GM21447 (cell line): ENCODE measurements at regions not wholly inside any gene's neighbourhood (a gene's known extent, or its start where the extent isn't known, plus 50 kb on each side); places are given as distances from the start of the nearest gene placed in this dataset.
A peak's percentile ranks its signal among the peaks of the same experiment; 100 is the strongest.

Experiments used
- ATAC-seq: cut with Tn5 transposase; IDR thresholded peaks from one replicate; pipeline ENCODE4 v1.9.1; 2021; ENCODE audit not compliant: unreplicated experiment

GRCh38 chr6:11366183-11366933 lies 133.9 kb upstream of the NEDD9 start:
- ATAC-seq, result peak; percentile 78

- ATAC-seq, result no peak
Measured at GRCh38 chr6:11364971-11365397, 132.5 kb upstream of the NEDD9 start.

- no peak for ATAC-seq
Measured at GRCh38 chr6:11363881-11364576, 131.6 kb upstream of the NEDD9 start.

GRCh38 chr6:11362564-11362963 lies 130.1 kb upstream of the NEDD9 start:
- ATAC-seq, result no peak

GRCh38 chr6:11358904-11359830 lies 126.7 kb upstream of the NEDD9 start:
- ATAC-seq, result no peak

GRCh38 chr6:11357285-11357684 lies 124.8 kb upstream of the NEDD9 start:
- no peak for ATAC-seq

DNA sequence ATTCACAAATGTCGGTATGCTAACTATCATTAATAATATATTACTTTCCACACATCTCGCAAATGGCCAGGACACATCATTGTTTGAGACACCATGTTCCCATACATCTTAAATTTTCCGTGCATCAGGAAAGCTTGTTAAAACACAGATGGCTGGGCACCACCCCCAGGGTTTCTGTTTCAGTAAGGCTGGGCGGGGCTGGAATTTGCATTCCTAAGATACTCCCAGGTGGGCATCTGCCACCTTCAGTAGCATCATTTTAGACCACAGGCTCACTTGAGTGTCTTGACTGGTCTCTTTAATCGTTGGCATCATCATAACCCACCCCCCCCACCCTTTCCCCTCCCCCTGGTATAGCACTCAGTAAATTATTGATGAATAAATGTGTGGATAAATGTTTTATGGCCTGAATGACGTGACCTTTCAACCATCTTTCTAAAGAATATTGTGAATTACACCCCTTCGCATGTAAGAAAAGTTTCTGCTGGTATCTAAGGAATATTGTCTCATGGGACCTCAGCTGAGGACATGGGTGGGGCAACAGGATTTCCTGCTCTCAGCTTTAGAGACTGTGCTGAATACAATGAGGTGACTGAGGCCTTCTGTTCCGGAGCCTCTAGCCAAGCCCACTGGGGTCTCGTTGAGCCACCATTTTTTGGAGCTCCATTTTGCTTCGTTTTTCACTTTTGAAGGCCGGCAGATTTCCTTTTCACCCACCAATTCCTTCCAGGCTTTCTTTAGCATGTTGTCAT lies 124.1 kb upstream of the NEDD9 start:
- no peak for ATAC-seq

GRCh38 chr6:11353921-11354389 lies 121.5 kb upstream of the NEDD9 start:
- peak; percentile 69 for ATAC-seq

GRCh38 chr6:11350294-11350693 lies 117.8 kb upstream of the NEDD9 start:
- no peak for ATAC-seq

- no peak for ATAC-seq
Measured at GRCh38 chr6:11349880-11350279, 117.4 kb upstream of the NEDD9 start.

DNA sequence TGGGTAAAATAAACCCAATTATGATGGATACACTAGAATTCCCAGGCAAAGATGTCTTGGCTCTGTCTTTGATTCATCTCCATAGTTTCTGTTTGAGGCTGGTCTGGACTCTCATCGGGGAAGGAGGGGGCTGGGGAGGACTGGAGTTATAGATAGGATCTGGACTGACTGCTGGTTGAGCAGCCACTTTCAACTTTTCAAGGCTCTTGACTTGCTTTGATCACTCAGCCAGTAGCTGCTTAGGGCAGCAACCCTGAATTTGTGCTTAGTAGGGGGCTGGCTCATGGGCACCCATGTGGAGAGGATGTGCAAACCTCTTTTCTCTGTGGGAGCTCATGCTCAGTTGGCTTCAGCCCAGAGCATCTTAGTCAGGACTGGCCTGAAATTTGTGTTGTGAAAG lies 114.0 kb upstream of the NEDD9 start:
- ATAC-seq, result peak; percentile 64

- ATAC-seq, result no peak
Measured at GRCh38 chr6:11345536-11345935, 113.1 kb upstream of the NEDD9 start.

DNA sequence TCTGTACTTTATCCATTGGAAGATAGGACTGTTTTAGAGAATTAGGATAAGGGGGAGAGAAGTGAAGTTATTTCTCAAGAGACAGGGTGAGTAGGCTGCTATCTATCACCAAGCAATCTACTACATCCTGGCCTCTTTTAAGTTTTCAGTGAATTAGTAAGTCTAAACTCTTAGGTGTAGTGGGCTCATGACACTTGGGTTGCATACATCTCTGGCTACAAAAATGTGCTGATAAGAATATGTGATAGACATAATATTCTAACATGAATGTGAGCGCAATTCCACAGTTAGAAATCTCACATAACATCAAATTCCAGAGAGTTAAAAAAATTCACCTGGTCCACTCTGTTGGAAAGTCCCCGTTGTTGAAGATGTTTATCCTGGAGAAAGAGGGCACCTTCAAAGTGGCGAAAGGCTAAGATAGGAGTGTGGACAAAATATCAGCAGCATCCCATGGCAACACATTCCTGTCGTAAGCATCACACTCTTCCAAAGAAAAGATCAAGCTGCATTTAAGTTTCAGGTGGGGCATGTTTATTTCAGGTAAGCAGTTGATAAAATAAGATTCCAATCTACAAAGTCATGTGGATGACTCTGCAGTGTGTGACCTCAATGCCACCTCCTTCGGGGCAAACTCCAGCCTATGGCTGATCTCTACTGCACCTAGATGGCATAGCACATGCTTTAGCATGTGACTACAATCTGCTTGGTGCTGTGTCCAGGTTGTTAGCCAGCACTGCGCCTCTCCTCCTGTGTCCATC lies 111.7 kb upstream of the NEDD9 start:
- no peak for ATAC-seq

GRCh38 chr6:11341867-11342266 lies 109.4 kb upstream of the NEDD9 start:
- no peak for ATAC-seq

DNA sequence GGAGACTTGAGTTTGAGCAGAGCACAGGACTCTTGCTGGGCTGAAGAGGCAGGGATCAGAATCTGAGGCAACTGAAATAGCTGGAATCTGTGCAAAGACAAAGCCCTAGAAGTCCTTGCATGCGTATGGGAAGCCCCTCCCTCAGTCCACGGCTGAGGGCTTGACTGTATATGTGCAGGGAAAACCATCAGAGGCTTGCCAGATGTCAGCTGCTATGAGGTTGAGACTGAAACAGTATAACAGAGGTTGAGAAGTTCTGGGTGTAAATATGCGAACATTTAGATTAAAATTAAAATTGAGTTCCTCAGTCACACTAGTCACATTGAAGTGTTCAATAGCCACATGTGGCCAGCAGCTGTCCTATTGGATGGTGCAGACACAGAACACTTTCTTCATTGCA lies 108.8 kb upstream of the NEDD9 start:
- ATAC-seq, result no peak

- no peak for ATAC-seq
Measured at GRCh38 chr6:11339380-11339779, 106.9 kb upstream of the NEDD9 start.

- ATAC-seq, result no peak
Measured at GRCh38 chr6:11337306-11337705, 104.8 kb upstream of the NEDD9 start.

- no peak for ATAC-seq
Measured at GRCh38 chr6:11335826-11336225, 103.4 kb upstream of the NEDD9 start.

DNA sequence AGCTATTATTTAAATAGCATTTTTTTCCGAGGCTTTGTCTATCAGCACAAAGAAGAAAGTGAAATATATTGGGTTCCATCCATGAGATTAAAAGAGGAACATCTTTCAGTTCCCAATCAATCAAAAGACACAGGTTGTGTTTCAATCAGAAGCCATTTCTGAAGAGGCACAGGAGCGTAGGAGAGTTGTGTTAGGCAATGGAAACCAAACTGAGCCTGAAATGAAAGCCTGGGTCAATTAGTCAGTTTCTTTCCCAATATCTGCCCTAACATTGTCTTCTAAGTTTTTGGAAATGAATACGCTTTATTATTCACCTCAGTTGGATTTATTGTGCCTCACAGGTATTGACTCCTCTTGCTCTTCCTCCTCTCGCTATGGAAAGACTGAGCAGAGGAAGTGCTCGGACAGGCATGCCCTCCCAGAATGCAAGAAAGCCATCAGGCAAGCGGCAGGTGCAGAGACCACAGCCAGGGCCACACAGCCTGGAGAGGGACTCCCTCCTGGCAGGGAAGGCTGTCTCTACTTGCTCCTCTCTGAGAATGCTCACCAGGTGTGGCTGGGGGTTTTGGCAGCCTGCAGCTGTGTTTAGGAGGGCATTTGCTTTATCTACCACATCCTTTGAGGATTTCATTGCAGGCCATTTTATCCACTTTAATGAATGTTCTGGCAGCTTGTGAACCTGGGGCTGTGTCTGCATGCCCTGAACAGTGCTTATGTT lies 100.8 kb upstream of the NEDD9 start:
- ATAC-seq, result peak; percentile 57
